Stimulated activated CD8-positive, alpha-beta memory T cell treated with anti-CD3 and anti-CD28 coated beads, Interleukin-2, amount 100 ng/mL, for 1 hour (primary cell): ENCODE measurements at regions not wholly inside any gene's neighbourhood (a gene's known extent, or its start where the extent isn't known, plus 50 kb on each side); places are given as distances from the start of the nearest gene placed in this dataset.
"Not testable (repeated sequence)": the region's sequence is repeated elsewhere in the genome, so short reads cannot be mapped to it uniquely, and the experiment has no call there.

Experiments used
- DNase-seq, 2 donors: peaks; one replicate each; pipeline ENCODE4 v3.0.0-alpha.2; 2020; ENCODE audit warnings: low read depth in 2 of 2

GRCh38 chr2:106292627-106293026 is 98.5 kb upstream of the UXS1 start:
- no peak for DNase-seq

GRCh38 chr2:106288873-106289272 is 94.8 kb upstream of the UXS1 start:
- no peak for DNase-seq

GRCh38 chr2:106285237-106285829 is 91.2 kb upstream of the UXS1 start:
- DNase-seq, result no peak

- DNase-seq, result no peak
Observed at GRCh38 chr2:106284691-106285202, 90.6 kb upstream of the UXS1 start.

GRCh38 chr2:106284255-106284654 is 90.2 kb upstream of the UXS1 start:
- DNase-seq, result no peak

GRCh38 chr2:106283228-106284152 is 89.4 kb upstream of the UXS1 start:
- DNase-seq, result not testable (repeated sequence)

GRCh38 chr2:106282462-106283170 is 88.5 kb upstream of the UXS1 start:
- no peak for DNase-seq

- not testable (repeated sequence) for DNase-seq
Observed at GRCh38 chr2:106281907-106282430, 87.9 kb upstream of the UXS1 start.

- DNase-seq, result no peak
Observed at GRCh38 chr2:106280722-106281446, 86.8 kb upstream of the UXS1 start.

GRCh38 chr2:106280224-106280623 is 86.1 kb upstream of the UXS1 start:
- DNase-seq, result no peak

- no peak for DNase-seq
Observed at GRCh38 chr2:106278112-106278876, 84.2 kb upstream of the UXS1 start.

- DNase-seq, result no peak
Observed at GRCh38 chr2:106277426-106277825, 83.3 kb upstream of the UXS1 start.

GRCh38 chr2:106275971-106276370 is 81.9 kb upstream of the UXS1 start:
- no peak for DNase-seq

- no peak for DNase-seq
Observed at GRCh38 chr2:106274668-106275067, 80.6 kb upstream of the UXS1 start.

GRCh38 chr2:106272216-106272807 is 78.2 kb upstream of the UXS1 start:
- no peak for DNase-seq

GRCh38 chr2:106270471-106270891 is 76.4 kb upstream of the UXS1 start:
- no peak for DNase-seq

- DNase-seq, result no peak
Observed at GRCh38 chr2:106269591-106270291, 75.6 kb upstream of the UXS1 start.

GRCh38 chr2:106267997-106268396 is 73.9 kb upstream of the UXS1 start:
- peak in 1 of 2 donors; percentile 4 for DNase-seq

- DNase-seq, result no peak
Observed at GRCh38 chr2:106261871-106262321, 67.8 kb upstream of the UXS1 start.
